K562 (cell line): ENCODE measurements at regions not wholly inside any gene's neighbourhood (a gene's known extent, or its start where the extent isn't known, plus 50 kb on each side); places are given as distances from the start of the nearest gene placed in this dataset.

ENCODE experiments used
- BCLAF1 ChIP-seq, 2 experiments: fragments of 450-650 bp in 1 of 2; IDR thresholded peaks; 2 replicates each; pipeline ENCODE4 v1.6.1; 2011 to 2017; ENCODE audit warnings: low read depth in 2 of 2, antibody characterized with exemption in 1 of 2, borderline replicate concordance in 1 of 2, low read length in 1 of 2, mild to moderate bottlenecking in 1 of 2, mixed read lengths in 1 of 2; ENCODE audit not compliant: control insufficient read depth in 1 of 2
- FOXK1 ChIP-seq: sonication (generic); formaldehyde crosslinking; IDR thresholded peaks from 2 replicates; pipeline ENCODE4 v1.8.0; 2022; ENCODE audit warnings: missing genetic modification reagents, mild to moderate bottlenecking, borderline replicate concordance
- KDM1A ChIP-seq, 2 experiments: fragments of 450-650 bp; IDR thresholded peaks; 2 replicates each; pipeline ENCODE4 v1.6.1; 2016; ENCODE audit warnings: mild to moderate bottlenecking in 2 of 2
- LCOR ChIP-seq: sonication (generic); formaldehyde crosslinking; IDR thresholded peaks from 2 replicates; pipeline ENCODE4 v1.8.0; 2022; ENCODE audit warnings: mild to moderate bottlenecking, missing genetic modification reagents
- PRPF4 ChIP-seq: fragments of 200-400 bp; formaldehyde crosslinking; IDR thresholded peaks from one replicate; pipeline ENCODE4 v1.6.1; 2017; ENCODE audit warnings: low read length, low read depth, mild to moderate bottlenecking; ENCODE audit not compliant: insufficient read depth, poor library complexity, severe bottlenecking
- RHOXF2B ChIP-seq: fragments of 250-450 bp; sonication (Bioruptor Pico); conservative IDR thresholded peaks from 2 replicates; pipeline ENCODE4 v1.5.1; 2021
- TGIF2 ChIP-seq: sonication (generic); formaldehyde crosslinking; IDR thresholded peaks from 2 replicates; pipeline ENCODE4 v1.8.1; 2022; ENCODE audit warnings: mild to moderate bottlenecking, missing genetic modification reagents, moderate library complexity
- XRCC5 ChIP-seq: fragments of 200-400 bp; formaldehyde crosslinking; IDR thresholded peaks from 2 replicates; pipeline ENCODE4 v1.6.1; 2017; ENCODE audit warnings: low read depth, mild to moderate bottlenecking, low read length
- TF ChIP-seq, protein P1 (sequence below): sonication (generic); formaldehyde crosslinking; IDR thresholded peaks from 2 replicates; pipeline ENCODE4 v1.8.0; 2022; ENCODE audit warnings: missing genetic modification reagents, mild to moderate bottlenecking, borderline replicate concordance
- TF ChIP-seq, protein P2 (sequence below): fragments of 450-650 bp; IDR thresholded peaks from 2 replicates; pipeline ENCODE4 v1.7.0; 2016; ENCODE audit warnings: borderline replicate concordance
- TF ChIP-seq, protein P3 (sequence below): fragments of 450-650 bp; IDR thresholded peaks from 2 replicates; pipeline ENCODE4 v1.6.1; 2014; ENCODE audit warnings: low read depth, mild to moderate bottlenecking, moderate library complexity, borderline replicate concordance
- TF ChIP-seq, protein P4 (sequence below), 2 experiments: fragments of 450-650 bp in 1 of 2; sonication (generic) in 1 of 2; formaldehyde crosslinking in 1 of 2; IDR thresholded peaks in 1 of 2; conservative IDR thresholded peaks in 1 of 2; 2 replicates each; pipeline versions ENCODE4 v1.6.1 to v1.8.1; 2016 to 2023; ENCODE audit warnings: mild to moderate bottlenecking in 2 of 2, moderate library complexity in 2 of 2, inconsistent platforms in 1 of 2, missing genetic modification reagents in 1 of 2

DNA sequence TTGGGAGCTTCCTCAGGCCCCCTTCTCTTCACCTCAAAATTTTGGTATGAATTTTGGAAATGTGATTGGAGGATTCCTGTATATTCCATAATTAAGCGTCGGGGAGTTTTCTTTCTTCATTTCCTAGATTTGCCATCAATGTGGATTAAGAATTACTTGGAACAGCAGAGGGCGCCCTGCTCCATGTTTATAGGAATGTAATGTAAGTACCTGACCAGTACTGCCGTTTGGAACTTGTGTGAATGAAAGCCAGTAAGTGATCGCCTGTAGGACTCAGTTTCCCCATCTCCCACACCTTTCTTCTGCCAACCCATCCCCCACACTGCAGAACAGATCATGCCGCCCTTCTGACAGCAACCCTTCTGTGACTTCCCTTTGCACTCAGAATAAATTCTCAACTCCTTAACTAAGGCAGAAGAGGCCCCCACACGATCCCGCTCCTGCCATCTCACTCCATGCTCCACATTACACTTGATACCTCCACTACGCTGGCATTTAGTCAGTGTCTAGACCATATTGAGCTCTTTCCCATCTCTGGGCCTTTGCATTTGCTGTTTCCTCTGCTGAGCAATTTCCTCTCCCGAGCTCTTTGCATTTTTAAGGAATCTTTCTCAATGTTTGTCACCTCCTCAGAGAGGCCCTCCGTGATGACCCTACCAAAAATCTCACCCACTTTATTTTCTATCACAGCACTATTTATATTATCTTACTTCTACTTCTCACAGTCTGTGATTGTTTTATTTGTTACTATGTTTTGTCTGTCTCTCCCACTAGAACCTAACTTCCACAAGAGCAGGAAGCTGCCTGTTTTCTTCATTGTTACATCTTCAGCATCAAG, 79.5 kb upstream of the HTR4 start (continued):
- no peak for TF ChIP-seq BCLAF1 (IDR thresholded peaks at IDR 0.05; ENCODE audit: borderline replicate concordance in 1 of 2, control insufficient read depth in 1 of 2, low read depth in 2 of 2, low read length in 1 of 2)
- TF ChIP-seq, protein P1, sequence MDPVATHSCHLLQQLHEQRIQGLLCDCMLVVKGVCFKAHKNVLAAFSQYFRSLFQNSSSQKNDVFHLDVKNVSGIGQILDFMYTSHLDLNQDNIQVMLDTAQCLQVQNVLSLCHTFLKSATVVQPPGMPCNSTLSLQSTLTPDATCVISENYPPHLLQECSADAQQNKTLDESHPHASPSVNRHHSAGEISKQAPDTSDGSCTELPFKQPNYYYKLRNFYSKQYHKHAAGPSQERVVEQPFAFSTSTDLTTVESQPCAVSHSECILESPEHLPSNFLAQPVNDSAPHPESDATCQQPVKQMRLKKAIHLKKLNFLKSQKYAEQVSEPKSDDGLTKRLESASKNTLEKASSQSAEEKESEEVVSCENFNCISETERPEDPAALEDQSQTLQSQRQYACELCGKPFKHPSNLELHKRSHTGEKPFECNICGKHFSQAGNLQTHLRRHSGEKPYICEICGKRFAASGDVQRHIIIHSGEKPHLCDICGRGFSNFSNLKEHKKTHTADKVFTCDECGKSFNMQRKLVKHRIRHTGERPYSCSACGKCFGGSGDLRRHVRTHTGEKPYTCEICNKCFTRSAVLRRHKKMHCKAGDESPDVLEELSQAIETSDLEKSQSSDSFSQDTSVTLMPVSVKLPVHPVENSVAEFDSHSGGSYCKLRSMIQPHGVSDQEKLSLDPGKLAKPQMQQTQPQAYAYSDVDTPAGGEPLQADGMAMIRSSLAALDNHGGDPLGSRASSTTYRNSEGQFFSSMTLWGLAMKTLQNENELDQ (CRISPR knock-in tag) = no peak
- TF ChIP-seq, protein P2, sequence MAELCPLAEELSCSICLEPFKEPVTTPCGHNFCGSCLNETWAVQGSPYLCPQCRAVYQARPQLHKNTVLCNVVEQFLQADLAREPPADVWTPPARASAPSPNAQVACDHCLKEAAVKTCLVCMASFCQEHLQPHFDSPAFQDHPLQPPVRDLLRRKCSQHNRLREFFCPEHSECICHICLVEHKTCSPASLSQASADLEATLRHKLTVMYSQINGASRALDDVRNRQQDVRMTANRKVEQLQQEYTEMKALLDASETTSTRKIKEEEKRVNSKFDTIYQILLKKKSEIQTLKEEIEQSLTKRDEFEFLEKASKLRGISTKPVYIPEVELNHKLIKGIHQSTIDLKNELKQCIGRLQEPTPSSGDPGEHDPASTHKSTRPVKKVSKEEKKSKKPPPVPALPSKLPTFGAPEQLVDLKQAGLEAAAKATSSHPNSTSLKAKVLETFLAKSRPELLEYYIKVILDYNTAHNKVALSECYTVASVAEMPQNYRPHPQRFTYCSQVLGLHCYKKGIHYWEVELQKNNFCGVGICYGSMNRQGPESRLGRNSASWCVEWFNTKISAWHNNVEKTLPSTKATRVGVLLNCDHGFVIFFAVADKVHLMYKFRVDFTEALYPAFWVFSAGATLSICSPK = no peak
- TF ChIP-seq, protein P3, sequence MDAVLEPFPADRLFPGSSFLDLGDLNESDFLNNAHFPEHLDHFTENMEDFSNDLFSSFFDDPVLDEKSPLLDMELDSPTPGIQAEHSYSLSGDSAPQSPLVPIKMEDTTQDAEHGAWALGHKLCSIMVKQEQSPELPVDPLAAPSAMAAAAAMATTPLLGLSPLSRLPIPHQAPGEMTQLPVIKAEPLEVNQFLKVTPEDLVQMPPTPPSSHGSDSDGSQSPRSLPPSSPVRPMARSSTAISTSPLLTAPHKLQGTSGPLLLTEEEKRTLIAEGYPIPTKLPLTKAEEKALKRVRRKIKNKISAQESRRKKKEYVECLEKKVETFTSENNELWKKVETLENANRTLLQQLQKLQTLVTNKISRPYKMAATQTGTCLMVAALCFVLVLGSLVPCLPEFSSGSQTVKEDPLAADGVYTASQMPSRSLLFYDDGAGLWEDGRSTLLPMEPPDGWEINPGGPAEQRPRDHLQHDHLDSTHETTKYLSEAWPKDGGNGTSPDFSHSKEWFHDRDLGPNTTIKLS = no peak
- TF ChIP-seq, protein P4, sequence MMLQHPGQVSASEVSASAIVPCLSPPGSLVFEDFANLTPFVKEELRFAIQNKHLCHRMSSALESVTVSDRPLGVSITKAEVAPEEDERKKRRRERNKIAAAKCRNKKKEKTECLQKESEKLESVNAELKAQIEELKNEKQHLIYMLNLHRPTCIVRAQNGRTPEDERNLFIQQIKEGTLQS (IDR thresholded peaks at IDR 0.05) = no peak
- TF ChIP-seq, protein P4 (CRISPR knock-in tag; conservative IDR thresholded peaks at IDR 0.05) = no peak
- TF ChIP-seq KDM1A (IDR thresholded peaks at IDR 0.05) = 0 out of 4 replicates have a peak, but pooled peaks of 1 of the 2 experiments have one; percentile 33
- TF ChIP-seq RHOXF2B (CRISPR knock-in tag) = no peak
- no peak for TF ChIP-seq FOXK1 (CRISPR knock-in tag)
- no peak for TF ChIP-seq PRPF4
- no peak for TF ChIP-seq LCOR (CRISPR knock-in tag)
- TF ChIP-seq TGIF2 (CRISPR knock-in tag) = no peak
- TF ChIP-seq XRCC5 = no peak
